K562 (cell line): ENCODE measurements at regions not wholly inside any gene's neighbourhood (a gene's known extent, or its start where the extent isn't known, plus 50 kb on each side); places are given as distances from the start of the nearest gene placed in this dataset.

Experiments used
- ATAC-seq: fragments of 200-7000 bp; cut with Tn5 transposase; 3 replicates; pipeline ENCODE4 v1.9.1; 2020; ENCODE audit warnings: moderate library complexity
- BruUV-seq: library from RNA; stranded (reverse); fragments of 400-500 nt; replicated peaks from 2 replicates; lab custom pipeline; 2021; lab: Mats Ljungman, UMichigan
- CTCF ChIA-PET: fragments of 300-600 bp; formaldehyde crosslinking; extraction: SDS; loops from one replicate; lab custom pipeline; 2021; ENCODE audit warnings: low intra/inter-chr PET ratio; lab: Yijun Ruan, JAX
- POLR2A ChIA-PET: fragments of 300-600, 350-650 bp; sonication (Branson Sonifier 250); formaldehyde crosslinking; extraction: SDS; loops from one replicate; lab custom pipeline; 2021; ENCODE audit warnings: antibody characterized with exemption, inconsistent platforms; lab: Yijun Ruan, JAX
- DNase-seq, 4 experiments: peaks; one replicate each; pipeline versions ENCODE4 v3.0.0 to v3.0.0-alpha.2; 2011 to 2018; ENCODE audit warnings: low spot score in 3 of 4, mixed read lengths in 3 of 4; ENCODE audit errors: extremely low read depth in 1 of 4
- FAIRE-seq: peaks from 2 replicates; lab custom pipeline; 2011; peaks lifted over from hg19 to GRCh38; lab: Jason Lieb, UNC
- H2AFZ ChIP-seq: 2 replicates; pipeline ENCODE4 v1.6.0; 2011; ENCODE audit warnings: low read depth, low read length, control low read depth, inconsistent platforms
- H3K27ac ChIP-seq: fragments of 200-600 bp; 3 replicates; pipeline ENCODE4 v1.8.0; 2011; ENCODE audit warnings: low read depth, mild to moderate bottlenecking, control low read depth, inconsistent platforms, low read length, moderate library complexity, mixed read lengths; ENCODE audit errors: extremely low read depth
- H3K27me3 ChIP-seq, 2 experiments: fragments of 300-600 bp in 1 of 2; 2 replicates in 1 of 2; 3 replicates in 1 of 2; pipeline versions ENCODE4 v1.6.0 to v1.8.0; 2011; ENCODE audit warnings: inconsistent platforms in 2 of 2, low read length in 2 of 2, mild to moderate bottlenecking in 1 of 2, mixed read lengths in 1 of 2, moderate library complexity in 1 of 2; ENCODE audit not compliant: control insufficient read depth in 2 of 2, insufficient read depth in 2 of 2
- H3K36me3 ChIP-seq: fragments of 300-600 bp; 3 replicates; pipeline ENCODE4 v1.8.0; 2011; ENCODE audit warnings: mild to moderate bottlenecking, low read length, inconsistent platforms; ENCODE audit not compliant: control insufficient read depth, insufficient read depth
- H3K4me1 ChIP-seq, 2 experiments: fragments of 200-600 bp in 1 of 2; replicated peaks in 1 of 2; 2 replicates in 1 of 2; 3 replicates in 1 of 2; pipeline versions ENCODE4 v1.5.1 to v1.8.0; 2011; ENCODE audit warnings: inconsistent platforms in 2 of 2, low read length in 2 of 2, mild to moderate bottlenecking in 1 of 2, mixed read lengths in 1 of 2, moderate library complexity in 1 of 2; ENCODE audit not compliant: control insufficient read depth in 2 of 2, insufficient read depth in 2 of 2
- H3K4me2 ChIP-seq: 2 replicates; pipeline ENCODE4 v1.6.1; 2011; ENCODE audit warnings: low read length, control low read depth, inconsistent platforms, mixed read lengths; ENCODE audit not compliant: insufficient read depth
- H3K4me3 ChIP-seq: fragments of 200-600 bp; sonication (generic), shearing (Covaris generic); 2 replicates; pipeline ENCODE4 v1.5.1; 2016; ENCODE audit warnings: control low read depth, inconsistent platforms
- H3K79me2 ChIP-seq: fragments of 200-600 bp; 3 replicates; pipeline ENCODE4 v1.8.0; 2011; ENCODE audit warnings: low read length, inconsistent platforms; ENCODE audit not compliant: control insufficient read depth, insufficient read depth
- H3K9ac ChIP-seq, 2 experiments: 2 replicates each; pipeline versions ENCODE4 v1.6.0 to v1.6.1; 2011; ENCODE audit warnings: low read depth in 2 of 2, low read length in 2 of 2, control low read depth in 1 of 2, inconsistent platforms in 1 of 2, mild to moderate bottlenecking in 1 of 2, mixed read lengths in 1 of 2; ENCODE audit not compliant: insufficient read depth in 1 of 2
- H3K9me1 ChIP-seq: one replicate; pipeline ENCODE4 v1.6.0; 2011; ENCODE audit warnings: inconsistent platforms, mild to moderate bottlenecking, low read length, moderate library complexity; ENCODE audit not compliant: control insufficient read depth, insufficient read depth
- H3K9me3 ChIP-seq: replicated peaks from 2 replicates; pipeline ENCODE4 v1.5.1; 2011; ENCODE audit warnings: low read depth, low read length, inconsistent platforms; ENCODE audit not compliant: control insufficient read depth, insufficient read depth
- H4K20me1 ChIP-seq: replicated peaks from 2 replicates; pipeline ENCODE4 v1.6.1; 2011; ENCODE audit warnings: low read length, inconsistent platforms, mixed read lengths; ENCODE audit not compliant: control insufficient read depth, insufficient read depth
- ARID3B ChIP-seq: fragments of 250-450 bp; sonication (Bioruptor Pico); IDR thresholded peaks from 2 replicates; pipeline ENCODE4 v1.4.0; 2020; ENCODE audit warnings: borderline replicate concordance
- HEY1 ChIP-seq: fragments of 250-450 bp; sonication (Bioruptor Pico); IDR thresholded peaks from 2 replicates; pipeline ENCODE4 v1.5.0; 2020; ENCODE audit warnings: mild to moderate bottlenecking, moderate library complexity, borderline replicate concordance
- MAX ChIP-seq: sonication (generic); formaldehyde crosslinking; IDR thresholded peaks from 2 replicates; pipeline ENCODE4 v1.9.0; 2022; ENCODE audit warnings: mild to moderate bottlenecking, missing genetic modification reagents
- MECOM ChIP-seq: fragments of 250-450 bp; sonication (Bioruptor Pico); IDR thresholded peaks from 2 replicates; pipeline ENCODE4 v1.8.0; 2022; ENCODE audit warnings: inconsistent platforms
- PCBP2 ChIP-seq: fragments of 200-400 bp; formaldehyde crosslinking; IDR thresholded peaks from 2 replicates; pipeline ENCODE4 v1.6.1; 2018; ENCODE audit warnings: low read length, low read depth, mild to moderate bottlenecking, moderate library complexity; ENCODE audit not compliant: poor library complexity, severe bottlenecking
- USF1 ChIP-seq: sonication (generic); formaldehyde crosslinking; IDR thresholded peaks from 2 replicates; pipeline ENCODE4 v1.9.0; 2022; ENCODE audit warnings: mild to moderate bottlenecking, missing genetic modification reagents
- WGBS: fragments of 100-300 bp; shearing (Covaris generic); methylation state at CpG from one replicate; pipeline ENCODE4 v1.1.6; 2016; ENCODE audit warnings: low coverage, mixed read lengths; ENCODE audit not compliant: insufficient coverage; ENCODE audit errors: missing lambda C conversion rate; 5-methylcytosine and 5-hydroxymethylcytosine counted together
- in situ Hi-C: fragments of 300-500 bp; cut with MboI; formaldehyde crosslinking; loops from 4 replicates; pipeline ENCODE4 v1.15.0; 2018; ENCODE audit warnings: inconsistent platforms, mixed read lengths
- intact Hi-C: fragments of 100-400 bp; cut with micrococcal nuclease; formaldehyde crosslinking; loops from 2 replicates; pipeline ENCODE4 v1.14.2; 2022
- TF ChIP-seq, protein P1 (sequence below): fragments of 450-650 bp; IDR thresholded peaks from 2 replicates; pipeline ENCODE4 v1.6.1; 2014; ENCODE audit warnings: low read depth, mild to moderate bottlenecking, moderate library complexity, borderline replicate concordance
- TF ChIP-seq, protein P2 (sequence below): IDR thresholded peaks from 2 replicates; pipeline ENCODE4 v1.6.1; 2016; ENCODE audit warnings: missing genetic modification characterization, missing compliant biosample characterization
- TF ChIP-seq, protein P3 (sequence below): fragments of 450-650 bp; formaldehyde crosslinking; conservative IDR thresholded peaks from 2 replicates; pipeline ENCODE4 v1.4.0; 2022; ENCODE audit warnings: mild to moderate bottlenecking, missing genetic modification characterization

GRCh38 chr4:188611143-188611542 lies 471.9 kb downstream of the TRIML1 start:
- no peak for DNase-seq
- no peaks in the 10 kb centered on the region for H4K20me1 ChIP-seq
- H3K4me1 ChIP-seq, result no peaks in the 10 kb centered on the region
- in situ Hi-C loops (no loop called here), intact Hi-C loops (no loop called here)
- H3K9me3 ChIP-seq, result no peaks in the 10 kb centered on the region
- H2AFZ ChIP-seq, result no peak overlapping the region
- no peaks in the 10 kb centered on the region for H3K9me1 ChIP-seq
- no peak for FAIRE-seq
- no peaks in the 10 kb centered on the region for H3K36me3 ChIP-seq
- no peak for TF ChIP-seq USF1 (CRISPR knock-in tag)
- TF ChIP-seq MECOM (CRISPR knock-in tag), result no peak
- TF ChIP-seq, protein P1, sequence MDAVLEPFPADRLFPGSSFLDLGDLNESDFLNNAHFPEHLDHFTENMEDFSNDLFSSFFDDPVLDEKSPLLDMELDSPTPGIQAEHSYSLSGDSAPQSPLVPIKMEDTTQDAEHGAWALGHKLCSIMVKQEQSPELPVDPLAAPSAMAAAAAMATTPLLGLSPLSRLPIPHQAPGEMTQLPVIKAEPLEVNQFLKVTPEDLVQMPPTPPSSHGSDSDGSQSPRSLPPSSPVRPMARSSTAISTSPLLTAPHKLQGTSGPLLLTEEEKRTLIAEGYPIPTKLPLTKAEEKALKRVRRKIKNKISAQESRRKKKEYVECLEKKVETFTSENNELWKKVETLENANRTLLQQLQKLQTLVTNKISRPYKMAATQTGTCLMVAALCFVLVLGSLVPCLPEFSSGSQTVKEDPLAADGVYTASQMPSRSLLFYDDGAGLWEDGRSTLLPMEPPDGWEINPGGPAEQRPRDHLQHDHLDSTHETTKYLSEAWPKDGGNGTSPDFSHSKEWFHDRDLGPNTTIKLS, result no peak
- TF ChIP-seq, protein P2, sequence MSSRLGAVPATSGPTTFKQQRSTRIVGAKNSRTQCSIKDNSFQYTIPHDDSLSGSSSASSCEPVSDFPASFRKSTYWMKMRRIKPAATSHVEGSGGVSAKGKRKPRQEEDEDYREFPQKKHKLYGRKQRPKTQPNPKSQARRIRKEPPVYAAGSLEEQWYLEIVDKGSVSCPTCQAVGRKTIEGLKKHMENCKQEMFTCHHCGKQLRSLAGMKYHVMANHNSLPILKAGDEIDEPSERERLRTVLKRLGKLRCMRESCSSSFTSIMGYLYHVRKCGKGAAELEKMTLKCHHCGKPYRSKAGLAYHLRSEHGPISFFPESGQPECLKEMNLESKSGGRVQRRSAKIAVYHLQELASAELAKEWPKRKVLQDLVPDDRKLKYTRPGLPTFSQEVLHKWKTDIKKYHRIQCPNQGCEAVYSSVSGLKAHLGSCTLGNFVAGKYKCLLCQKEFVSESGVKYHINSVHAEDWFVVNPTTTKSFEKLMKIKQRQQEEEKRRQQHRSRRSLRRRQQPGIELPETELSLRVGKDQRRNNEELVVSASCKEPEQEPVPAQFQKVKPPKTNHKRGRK, result no peak
- no peak for TF ChIP-seq MAX
- no peak for TF ChIP-seq PCBP2
- TF ChIP-seq ARID3B, result no peak
- no peak for TF ChIP-seq HEY1 (CRISPR knock-in tag)
- TF ChIP-seq, protein P3, sequence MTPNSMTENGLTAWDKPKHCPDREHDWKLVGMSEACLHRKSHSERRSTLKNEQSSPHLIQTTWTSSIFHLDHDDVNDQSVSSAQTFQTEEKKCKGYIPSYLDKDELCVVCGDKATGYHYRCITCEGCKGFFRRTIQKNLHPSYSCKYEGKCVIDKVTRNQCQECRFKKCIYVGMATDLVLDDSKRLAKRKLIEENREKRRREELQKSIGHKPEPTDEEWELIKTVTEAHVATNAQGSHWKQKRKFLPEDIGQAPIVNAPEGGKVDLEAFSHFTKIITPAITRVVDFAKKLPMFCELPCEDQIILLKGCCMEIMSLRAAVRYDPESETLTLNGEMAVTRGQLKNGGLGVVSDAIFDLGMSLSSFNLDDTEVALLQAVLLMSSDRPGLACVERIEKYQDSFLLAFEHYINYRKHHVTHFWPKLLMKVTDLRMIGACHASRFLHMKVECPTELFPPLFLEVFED (CRISPR knock-in tag), result no peak
- TF ChIP-seq, all 486 proteins: peak for 0
- Histone ChIP-seq H3K79me2 (no peaks in the 10 kb centered on the region), H3K27me3 (no peaks in the 10 kb centered on the region), H3K27ac (no peak overlapping the region), H3K9ac (no peak overlapping the region), H3K4me3 (no peak overlapping the region), H3K4me2 (no peak overlapping the region)
- no TSS peak for BruUV-seq
- WGBS, result 0% methylated on average over 3 of the region's 3 CpGs
- ChIA-PET CTCF (no interaction called here), POLR2A (no interaction called here)
- no peak for ATAC-seq
